Stomach (tissue), 8 donors: ENCODE measurements at regions not wholly inside any gene's neighbourhood (a gene's known extent, or its start where the extent isn't known, plus 50 kb on each side); places are given as distances from the start of the nearest gene placed in this dataset.
A peak's percentile ranks its signal among the peaks of the same experiment; 100 is the strongest.
"Not testable (repeated sequence)": the region's sequence is repeated elsewhere in the genome, so short reads cannot be mapped to it uniquely, and the experiment has no call there.

ENCODE experiments used
- DNase-seq, 2 donors: peaks; one replicate each; pipeline versions ENCODE4 v3.0.0 to v3.0.0-alpha.2; 2013 to 2019
- H3K27ac ChIP-seq, 5 donors: fragments of 200-600 bp in 4 of 5; sonication (generic) in 4 of 5; one replicate each; pipeline ENCODE4 v1.5.1; 2013 to 2019; ENCODE audit warnings: mild to moderate bottlenecking in 1 of 5, moderate library complexity in 1 of 5
- H3K27me3 ChIP-seq, 3 donors: fragments of 200-600 bp; sonication (generic); one replicate each; pipeline ENCODE4 v1.5.1; 2017 to 2019; ENCODE audit warnings: mixed run types in 1 of 3
- H3K36me3 ChIP-seq, 4 donors: fragments of 200-600 bp; sonication (generic); 1 replicate in 3 of 4; 2 replicates in 1 of 4; pipeline ENCODE4 v1.5.1; 2016 to 2019
- H3K4me1 ChIP-seq, 4 donors: fragments of 200-600 bp; sonication (generic); one replicate each; pipeline ENCODE4 v1.5.1; 2016 to 2019
- H3K4me3 ChIP-seq, 4 donors: fragments of 200-600 bp; sonication (generic) in 3 of 4; one replicate each; pipeline ENCODE4 v1.5.1; 2016 to 2019; ENCODE audit warnings: mild to moderate bottlenecking in 1 of 4
- H3K9me3 ChIP-seq, 4 donors: fragments of 200-600 bp; sonication (generic); one replicate each; pipeline ENCODE4 v1.5.1; 2016 to 2019
- EP300 ChIP-seq: sonication (generic); formaldehyde crosslinking; IDR thresholded peaks from one replicate; pipeline ENCODE4 v1.6.1; 2017; ENCODE audit warnings: antibody characterized with exemption
- POLR2A ChIP-seq, 4 donors: fragments of 450-650 bp; IDR thresholded peaks; one replicate each; pipeline ENCODE4 v1.6.1; 2016; ENCODE audit warnings: antibody characterized with exemption in 4 of 4, control low read depth in 2 of 4, mild to moderate bottlenecking in 1 of 4, moderate library complexity in 1 of 4
- POLR2AphosphoS5 ChIP-seq, 3 donors: sonication (generic); formaldehyde crosslinking; IDR thresholded peaks; one replicate each; pipeline ENCODE4 v1.6.1; 2016; ENCODE audit warnings: antibody characterized with exemption in 3 of 3
- WGBS, 5 donors: extraction: QIAGEN DNeasy Blood & Tissue Kit in 3 of 5; methylation state at CpG; one replicate each; pipeline versions ENCODE4 v1.1.5 to v1.1.7; 2013 to 2018; 5-methylcytosine and 5-hydroxymethylcytosine counted together
- intact Hi-C: fragments of 100-400 bp; cut with DNase I; formaldehyde crosslinking; loops from one replicate; pipeline ENCODE4 v1.15.1; 2023; ENCODE audit warnings: low total_unique reads
- TF ChIP-seq, protein P1 (sequence below), 7 experiments: fragments of 450-650 bp in 4 of 7; fragments of 200-600 bp in 3 of 7; sonication (generic) in 3 of 7; IDR thresholded peaks; one replicate each; pipeline ENCODE4 v1.5.1; 2016 to 2019; ENCODE audit warnings: antibody characterized with exemption in 7 of 7, control low read depth in 2 of 7, mild to moderate bottlenecking in 1 of 7
- donor health status: healthy with polysubstance abuse.
- donor health status: Bipolar disorder and iron deficiency.
- donor health status: healthy.

DNA sequence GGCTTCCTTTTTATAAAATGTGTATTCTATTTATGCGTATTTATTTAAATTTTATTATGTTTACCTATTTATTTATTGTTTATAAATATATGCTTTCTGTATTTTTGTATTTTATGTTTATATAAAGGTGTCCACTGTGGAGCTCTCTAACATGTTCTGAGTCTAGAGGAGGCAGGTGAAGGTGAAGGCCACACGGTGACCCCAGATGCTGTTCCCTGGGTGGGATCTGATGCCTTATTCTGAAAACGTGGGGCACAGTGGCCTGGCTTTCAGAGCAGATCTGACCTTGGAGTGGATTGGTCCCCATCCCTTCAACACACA is 104.7 kb upstream of the SLC7A14 start:
- 40 to 64% (median 44%) methylated on average over 3 of the region's 3 CpGs for WGBS, 5 donors
- TF ChIP-seq, protein P1, sequence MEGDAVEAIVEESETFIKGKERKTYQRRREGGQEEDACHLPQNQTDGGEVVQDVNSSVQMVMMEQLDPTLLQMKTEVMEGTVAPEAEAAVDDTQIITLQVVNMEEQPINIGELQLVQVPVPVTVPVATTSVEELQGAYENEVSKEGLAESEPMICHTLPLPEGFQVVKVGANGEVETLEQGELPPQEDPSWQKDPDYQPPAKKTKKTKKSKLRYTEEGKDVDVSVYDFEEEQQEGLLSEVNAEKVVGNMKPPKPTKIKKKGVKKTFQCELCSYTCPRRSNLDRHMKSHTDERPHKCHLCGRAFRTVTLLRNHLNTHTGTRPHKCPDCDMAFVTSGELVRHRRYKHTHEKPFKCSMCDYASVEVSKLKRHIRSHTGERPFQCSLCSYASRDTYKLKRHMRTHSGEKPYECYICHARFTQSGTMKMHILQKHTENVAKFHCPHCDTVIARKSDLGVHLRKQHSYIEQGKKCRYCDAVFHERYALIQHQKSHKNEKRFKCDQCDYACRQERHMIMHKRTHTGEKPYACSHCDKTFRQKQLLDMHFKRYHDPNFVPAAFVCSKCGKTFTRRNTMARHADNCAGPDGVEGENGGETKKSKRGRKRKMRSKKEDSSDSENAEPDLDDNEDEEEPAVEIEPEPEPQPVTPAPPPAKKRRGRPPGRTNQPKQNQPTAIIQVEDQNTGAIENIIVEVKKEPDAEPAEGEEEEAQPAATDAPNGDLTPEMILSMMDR (IDR thresholded peaks at IDR 0.05), result no peak
- TF ChIP-seq POLR2A (IDR thresholded peaks at IDR 0.05), result no peak
- TF ChIP-seq POLR2AphosphoS5 (IDR thresholded peaks at IDR 0.05), result no peak
- no peak for TF ChIP-seq EP300
- H3K27ac ChIP-seq, result no peak overlapping the region
- intact Hi-C loops, result loop anchor here (10.0 kb wide), 1 partner anchor 276 kb away; the partner anchor contains the start of gene CLDN11
- H3K4me1 ChIP-seq, result peaks cover 0 to 8% (median 3%) of the 10 kb centered on the region in 4 donors
- DNase-seq, result no peak
- H3K4me3 ChIP-seq, result no peak overlapping the region
- H3K36me3 ChIP-seq, result no peaks in the 10 kb centered on the region
- no peaks in the 10 kb centered on the region for H3K27me3 ChIP-seq
- H3K9me3 ChIP-seq, result no peaks in the 10 kb centered on the region

DNA sequence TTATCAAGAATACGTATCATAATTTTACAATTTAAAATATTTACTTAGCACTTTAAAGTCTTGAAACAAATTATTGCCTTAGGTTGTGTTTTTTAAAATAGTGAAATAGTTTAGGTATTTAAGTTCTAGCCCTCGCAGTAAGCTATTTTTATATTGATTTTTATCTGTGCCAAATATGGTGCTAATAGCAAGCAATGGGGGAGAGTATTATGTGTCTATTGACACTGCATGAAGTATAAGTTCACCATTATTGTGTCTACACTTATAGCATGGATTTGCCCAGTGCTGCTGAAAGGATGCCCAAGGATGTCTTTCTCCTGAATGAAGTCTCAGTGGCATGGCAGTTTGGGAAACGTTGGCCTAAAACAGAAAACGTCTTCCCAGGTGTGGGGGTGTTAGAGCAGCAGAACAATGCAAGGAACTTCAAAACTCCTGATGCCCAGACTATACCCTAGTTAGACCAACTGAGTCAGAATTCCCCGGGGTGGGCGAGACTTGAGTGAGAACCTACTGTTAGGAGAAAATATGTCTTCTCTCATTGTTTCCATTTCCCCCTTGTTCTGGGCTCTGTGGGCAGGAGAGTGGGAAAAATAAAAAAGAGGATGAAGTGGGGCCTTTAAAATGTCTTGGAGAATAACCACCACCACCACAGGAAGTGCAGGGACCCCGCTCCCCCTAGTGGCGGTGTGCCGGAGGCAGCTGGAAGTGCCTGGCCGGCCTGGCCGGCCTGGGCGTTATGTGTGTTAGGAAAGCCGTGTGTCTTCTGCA is 104.2 kb upstream of the SLC7A14 start:
- no peaks in the 10 kb centered on the region for H3K9me3 ChIP-seq
- no peaks in the 10 kb centered on the region for H3K36me3 ChIP-seq
- intact Hi-C loops, result loop anchor here (10.0 kb wide), 1 partner anchor 275 kb away; the partner anchor contains the start of gene CLDN11
- no peaks in the 10 kb centered on the region for H3K27me3 ChIP-seq
- H3K4me1 ChIP-seq, result peaks cover 0 to 8% (median 3%) of the 10 kb centered on the region in 4 donors
- TF ChIP-seq POLR2A (IDR thresholded peaks at IDR 0.05), result no peak
- no peak for TF ChIP-seq EP300
- TF ChIP-seq, protein P1 (IDR thresholded peaks at IDR 0.05), result peak in 5 of 7 experiments; percentile 43 to 78 (median 71)
- no peak for TF ChIP-seq POLR2AphosphoS5 (IDR thresholded peaks at IDR 0.05)
- DNase-seq, result peak; percentile 77 to 78
- H3K27ac ChIP-seq, result no peak overlapping the region
- WGBS, 5 donors, result 42 to 56% (median 48%) methylated on average over 13 of the region's 13 CpGs
- H3K4me3 ChIP-seq, result no peak overlapping the region

DNA sequence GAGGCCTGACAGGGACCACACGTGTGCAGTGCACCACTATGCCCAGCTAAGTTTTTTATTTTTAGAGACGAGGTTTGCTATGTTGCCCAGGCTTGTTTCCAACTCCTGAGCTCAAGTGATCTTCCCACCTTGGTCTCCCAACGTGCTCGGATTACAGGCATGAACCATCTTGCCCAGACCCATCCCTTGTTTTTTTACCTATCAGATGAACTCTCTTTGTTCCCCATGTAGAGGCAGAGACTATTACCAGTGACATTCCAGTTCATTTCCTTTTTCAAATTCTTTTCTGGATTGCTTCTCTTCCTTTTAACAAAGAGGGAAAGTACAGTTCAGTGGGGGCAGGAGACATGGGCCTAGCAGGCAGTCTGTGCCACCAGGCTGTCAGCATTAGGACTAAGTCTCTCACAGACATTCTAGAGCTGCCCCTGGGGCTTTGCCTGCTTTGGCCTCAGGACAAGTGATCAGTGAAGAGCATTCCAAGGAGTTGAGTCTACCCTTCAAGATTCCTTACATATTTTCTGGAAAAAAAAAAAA is 103.5 kb upstream of the SLC7A14 start:
- TF ChIP-seq POLR2AphosphoS5 (IDR thresholded peaks at IDR 0.05) (no peak), EP300 (no peak), POLR2A (IDR thresholded peaks at IDR 0.05) (no peak)
- TF ChIP-seq, protein P1 (IDR thresholded peaks at IDR 0.05), result no peak
- intact Hi-C loops, result no loop called here
- Histone ChIP-seq H3K27ac (no peak overlapping the region), H3K27me3 (no peaks in the 10 kb centered on the region), H3K9me3 (no peaks in the 10 kb centered on the region), H3K4me1 (peaks cover 0 to 8% (median 3%) of the 10 kb centered on the region in 4 donors), H3K36me3 (no peaks in the 10 kb centered on the region), H3K4me3 (no peak overlapping the region)
- 74 to 92% (median 77%) methylated on average over 4 of the region's 4 CpGs for WGBS, 5 donors
- DNase-seq, result peak in 1 of 2 donors; percentile 23

DNA sequence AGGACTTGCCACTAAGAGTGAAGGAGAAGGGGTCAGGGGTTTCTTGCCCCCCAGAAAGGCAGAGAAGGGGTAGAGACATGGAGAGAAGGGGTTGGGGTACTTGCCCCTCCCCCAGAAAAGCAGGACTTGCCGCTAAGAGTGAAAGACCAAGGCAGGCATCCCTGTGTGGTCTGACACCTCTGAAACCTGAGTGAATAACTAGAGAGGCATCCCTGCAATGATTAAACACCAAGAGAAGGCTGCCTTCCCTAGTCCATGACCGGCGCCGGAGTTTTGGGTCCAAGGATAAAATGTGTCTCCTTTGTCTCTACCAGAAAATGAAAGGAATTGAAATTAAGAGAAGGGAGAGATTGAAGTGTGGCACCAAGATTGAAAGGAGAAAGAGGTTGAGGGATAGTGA is 102.3 kb upstream of the SLC7A14 start:
- 89 to 96% (median 91%) methylated on average over 4 of the region's 4 CpGs for WGBS, 5 donors
- H3K27me3 ChIP-seq, H3K9me3 ChIP-seq, H3K4me1 ChIP-seq, H3K36me3 ChIP-seq, DNase-seq, intact Hi-C loops, H3K27ac ChIP-seq, H3K4me3 ChIP-seq: not testable (repeated sequence)

DNA sequence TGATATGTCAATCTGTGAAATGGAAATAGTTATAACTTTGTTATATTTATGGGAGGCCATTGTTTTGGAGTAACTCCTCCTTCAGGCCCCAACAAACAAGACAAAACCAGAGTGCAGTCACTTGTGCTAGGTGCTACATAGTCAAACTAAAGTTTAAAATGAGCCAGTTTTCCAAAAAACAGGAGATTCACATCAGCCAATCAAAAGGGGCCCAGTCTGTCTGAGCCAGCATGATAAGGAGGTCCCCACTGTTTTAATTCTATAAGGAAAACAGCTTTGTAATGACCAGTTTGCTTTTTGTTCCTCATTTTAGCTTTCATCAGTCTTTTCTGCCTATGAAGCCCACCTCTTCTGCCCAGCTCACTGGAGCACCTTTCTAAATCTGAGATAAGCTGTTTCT is 94.7 kb upstream of the SLC7A14 start:
- Histone ChIP-seq H3K9me3 (no peaks in the 10 kb centered on the region), H3K27ac (no peak overlapping the region), H3K36me3 (no peaks in the 10 kb centered on the region), H3K4me1 (no peaks in the 10 kb centered on the region), H3K27me3 (no peaks in the 10 kb centered on the region), H3K4me3 (no peak overlapping the region)
- TF ChIP-seq EP300, result no peak
- TF ChIP-seq POLR2A (IDR thresholded peaks at IDR 0.05), result no peak
- TF ChIP-seq POLR2AphosphoS5 (IDR thresholded peaks at IDR 0.05), result no peak
- TF ChIP-seq, protein P1 (IDR thresholded peaks at IDR 0.05), result no peak
- no peak for DNase-seq
- intact Hi-C loops, result no loop called here
